H9 (cell line): ENCODE measurements at regions not wholly inside any gene's neighbourhood (a gene's known extent, or its start where the extent isn't known, plus 50 kb on each side); places are given as distances from the start of the nearest gene placed in this dataset.

Experiments
- DNase-seq: peaks from one replicate; pipeline ENCODE4 v3.0.0-alpha.2; 2017
- H2AFZ ChIP-seq: one replicate; pipeline ENCODE4 v1.6.1; 2013; ENCODE audit warnings: mild to moderate bottlenecking, low read length, control low read depth, moderate library complexity
- H2AK5ac ChIP-seq: 2 replicates; pipeline ENCODE4 v1.6.1; 2013; ENCODE audit warnings: low read length, control low read depth, mixed read lengths; ENCODE audit not compliant: insufficient read length
- H2BK120ac ChIP-seq: one replicate; pipeline ENCODE4 v1.6.1; 2013; ENCODE audit warnings: low read depth, mild to moderate bottlenecking, low read length, control low read depth, inconsistent platforms; ENCODE audit not compliant: poor library complexity, severe bottlenecking
- H2BK12ac ChIP-seq: 2 replicates; pipeline ENCODE4 v1.6.1; 2013; ENCODE audit warnings: low read length, control low read depth, mixed read lengths, low read depth; ENCODE audit not compliant: insufficient read length
- H2BK15ac ChIP-seq: 2 replicates; pipeline ENCODE4 v1.6.1; 2013; ENCODE audit warnings: low read depth, low read length, control low read depth
- H2BK20ac ChIP-seq: one replicate; pipeline ENCODE4 v1.6.1; 2013; ENCODE audit warnings: low read depth, mild to moderate bottlenecking, low read length, control low read depth, inconsistent platforms; ENCODE audit not compliant: poor library complexity, severe bottlenecking
- H2BK5ac ChIP-seq: 2 replicates; pipeline ENCODE4 v1.6.1; 2013; ENCODE audit warnings: low read length, control low read depth, mixed read lengths; ENCODE audit not compliant: insufficient read length
- H3K14ac ChIP-seq: 2 replicates; pipeline ENCODE4 v1.6.1; 2013; ENCODE audit warnings: low read length, control low read depth; ENCODE audit not compliant: insufficient read depth
- H3K18ac ChIP-seq: 2 replicates; pipeline ENCODE4 v1.6.1; 2013; ENCODE audit warnings: low read depth, mild to moderate bottlenecking, mixed read lengths, low read length, control low read depth; ENCODE audit not compliant: insufficient read length
- H3K23ac ChIP-seq: 2 replicates; pipeline ENCODE4 v1.6.1; 2013; ENCODE audit warnings: low read length, control low read depth, mixed read lengths, low read depth; ENCODE audit not compliant: insufficient read length
- H3K23me2 ChIP-seq: 2 replicates; pipeline ENCODE4 v1.6.1; 2013; ENCODE audit warnings: low read depth, mild to moderate bottlenecking, mixed read lengths, low read length, control low read depth; ENCODE audit not compliant: insufficient read length, poor library complexity, severe bottlenecking
- H3K27ac ChIP-seq: 2 replicates; pipeline ENCODE4 v1.5.1; 2013; ENCODE audit warnings: low read length, control low read depth, mixed read lengths, low read depth; ENCODE audit not compliant: insufficient read length
- H3K27me3 ChIP-seq: 2 replicates; pipeline ENCODE4 v1.6.1; 2013; ENCODE audit warnings: low read length, control low read depth, inconsistent platforms; ENCODE audit not compliant: insufficient read depth
- H3K4ac ChIP-seq: 2 replicates; pipeline ENCODE4 v1.6.1; 2013; ENCODE audit warnings: low read depth, mild to moderate bottlenecking, control low read depth, inconsistent platforms, low read length, moderate library complexity
- H3K4me1 ChIP-seq: 2 replicates; pipeline ENCODE4 v1.6.1; 2013; ENCODE audit warnings: low read length, control low read depth, inconsistent platforms; ENCODE audit not compliant: insufficient read depth
- H3K4me2 ChIP-seq: 2 replicates; pipeline ENCODE4 v1.6.1; 2013; ENCODE audit warnings: low read length, control low read depth, mixed read lengths; ENCODE audit not compliant: insufficient read length, insufficient read depth
- H3K56ac ChIP-seq: 2 replicates; pipeline ENCODE4 v1.6.1; 2013; ENCODE audit warnings: low read depth, mild to moderate bottlenecking, mixed read lengths, low read length, control low read depth; ENCODE audit not compliant: insufficient read length
- H3K79me1 ChIP-seq: 2 replicates; pipeline ENCODE4 v1.6.1; 2013; ENCODE audit warnings: low read depth, mild to moderate bottlenecking, moderate library complexity, low read length, control low read depth, inconsistent platforms; ENCODE audit not compliant: insufficient read depth, poor library complexity, severe bottlenecking
- H3K79me2 ChIP-seq: 2 replicates; pipeline ENCODE4 v1.6.1; 2013; ENCODE audit warnings: low read length, control low read depth, inconsistent platforms; ENCODE audit not compliant: insufficient read depth
- H3K9ac ChIP-seq: 2 replicates; pipeline ENCODE4 v1.6.1; 2013; ENCODE audit warnings: low read length, control low read depth, mixed read lengths; ENCODE audit not compliant: insufficient read length; ENCODE audit errors: extremely low read depth
- H3K9me3 ChIP-seq: one replicate; pipeline ENCODE4 v1.6.1; 2013; ENCODE audit warnings: low read depth, low read length, inconsistent platforms; ENCODE audit not compliant: control insufficient read depth
- H3T11ph ChIP-seq: one replicate; pipeline ENCODE4 v1.6.1; 2013; ENCODE audit warnings: mild to moderate bottlenecking, low read length, control low read depth, inconsistent platforms
- H4K20me1 ChIP-seq: one replicate; pipeline ENCODE4 v1.6.1; 2013; ENCODE audit not compliant: control insufficient read depth, insufficient read length, insufficient read depth
- H4K5ac ChIP-seq: 2 replicates; pipeline ENCODE4 v1.6.1; 2013; ENCODE audit warnings: low read depth, mild to moderate bottlenecking, mixed read lengths, low read length, control low read depth; ENCODE audit not compliant: insufficient read length
- H4K8ac ChIP-seq: replicated peaks from 2 replicates; pipeline ENCODE4 v1.6.1; 2013; ENCODE audit warnings: low read length, control low read depth, mixed read lengths, low read depth; ENCODE audit not compliant: insufficient read length
- H4K91ac ChIP-seq: 2 replicates; pipeline ENCODE4 v1.6.1; 2013; ENCODE audit warnings: low read depth, mild to moderate bottlenecking, moderate library complexity, mixed read lengths, low read length, control low read depth; ENCODE audit not compliant: insufficient read length
- H3K27ac Mint-ChIP-seq, 3 experiments: 2 replicates in 2 of 3; 3 replicates in 1 of 3; pipeline ENCODE4 v1.8.0; 2020 to 2021; ENCODE audit warnings: mixed read lengths in 3 of 3, mild to moderate bottlenecking in 1 of 3, moderate library complexity in 1 of 3
- H3K27me3 Mint-ChIP-seq: 2 replicates; pipeline ENCODE4 v1.8.0; 2021; ENCODE audit warnings: low read depth, mild to moderate bottlenecking, moderate library complexity, mixed read lengths
- H3K36me3 Mint-ChIP-seq, 3 experiments: 2 replicates in 2 of 3; 3 replicates in 1 of 3; pipeline ENCODE4 v1.8.0; 2020 to 2021; ENCODE audit warnings: low read depth in 3 of 3, mixed read lengths in 3 of 3; ENCODE audit not compliant: insufficient read depth in 1 of 3
- H3K4me1 Mint-ChIP-seq, 2 experiments: 2 replicates each; pipeline ENCODE4 v1.8.0; 2020; ENCODE audit warnings: mixed read lengths in 2 of 2
- H3K4me3 Mint-ChIP-seq, 2 experiments: 2 replicates in 1 of 2; 3 replicates in 1 of 2; pipeline ENCODE4 v1.8.0; 2020 to 2021; ENCODE audit warnings: mild to moderate bottlenecking in 2 of 2, mixed read lengths in 2 of 2, moderate library complexity in 1 of 2
- H3K9me3 Mint-ChIP-seq, 2 experiments: 2 replicates in 1 of 2; 3 replicates in 1 of 2; pipeline ENCODE4 v1.8.0; 2020; ENCODE audit warnings: mild to moderate bottlenecking in 2 of 2, mixed read lengths in 2 of 2, moderate library complexity in 1 of 2
- CTCF ChIP-seq: fragments of 200-600 bp; sonication (generic); conservative IDR thresholded peaks from 3 replicates; pipeline ENCODE4 v1.8.0; 2021; ENCODE audit warnings: antibody characterized with exemption, mild to moderate bottlenecking
- WGBS: extraction: QIAGEN DNeasy Blood & Tissue Kit; methylation state at CpG from one replicate; pipeline ENCODE4 v1.1.7; 2013; ENCODE audit warnings: missing lambda C conversion rate, low lambda C conversion rate, mixed read lengths; ENCODE audit not compliant: insufficient read length; ENCODE audit errors: extremely low coverage; 5-methylcytosine and 5-hydroxymethylcytosine counted together

DNA sequence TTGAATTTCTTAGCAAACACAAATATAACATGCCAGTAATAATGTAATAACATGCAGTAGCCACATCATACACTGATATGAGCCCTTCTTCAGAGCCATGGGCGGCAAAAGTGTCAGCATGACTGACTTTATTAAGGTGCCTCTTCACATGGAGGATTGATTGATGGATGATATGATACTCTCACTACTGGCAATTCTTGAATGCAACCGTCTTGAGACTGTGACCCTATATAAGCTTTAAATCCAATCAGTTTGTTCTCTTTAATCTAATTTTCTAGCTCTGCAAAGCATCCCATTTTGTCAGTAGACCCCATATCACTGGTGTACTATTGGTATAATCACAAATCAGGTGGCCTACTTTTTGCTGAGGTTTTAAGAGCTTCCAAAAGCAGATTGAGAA lies 463.7 kb upstream of the ROBO2 start:
- Mint-ChIP-seq H3K4me3 (no peak overlapping the region), H3K36me3 (no peaks in the 10 kb centered on the region), H3K9me3 (no peaks in the 10 kb centered on the region), H3K4me1 (peaks cover 4 to 7% of the 10 kb centered on the region in 2 experiments; a peak in 3 of 4 replicates), H3K27ac (no peak overlapping the region), H3K27me3 (no peaks in the 10 kb centered on the region)
- no peak overlapping the region for H2BK15ac ChIP-seq
- no peak overlapping the region for H2BK5ac ChIP-seq
- no peaks in the 10 kb centered on the region for H3K27me3 ChIP-seq
- H3K79me2 ChIP-seq, result no peaks in the 10 kb centered on the region
- H4K20me1 ChIP-seq, result no peaks in the 10 kb centered on the region
- WGBS, result no CpG with 5 or more reads among the region's 2 CpGs
- H3K9me3 ChIP-seq, result no peaks in the 10 kb centered on the region
- no peak overlapping the region for H2AFZ ChIP-seq
- no peak for DNase-seq
- H3K9ac ChIP-seq, result no peak overlapping the region
- H3K27ac ChIP-seq, result no peak overlapping the region
- H3K23ac ChIP-seq, result no peak overlapping the region
- H3K56ac ChIP-seq, result no peak overlapping the region
- no peak overlapping the region for H2AK5ac ChIP-seq
- no peak overlapping the region for H3K4me2 ChIP-seq
- no peak overlapping the region for H3K4ac ChIP-seq
- H4K5ac ChIP-seq, result no peak overlapping the region
- no peak overlapping the region for H4K91ac ChIP-seq
- no peak overlapping the region for H3K18ac ChIP-seq
- H3K23me2 ChIP-seq, result no peaks in the 10 kb centered on the region
- H3K4me1 ChIP-seq, result no peaks in the 10 kb centered on the region
- no peak overlapping the region for H3T11ph ChIP-seq
- no peak overlapping the region for H2BK20ac ChIP-seq
- no peak overlapping the region for H3K14ac ChIP-seq
- H4K8ac ChIP-seq, result no peak overlapping the region
- no peaks in the 10 kb centered on the region for H3K79me1 ChIP-seq
- TF ChIP-seq CTCF, result no peak
- H2BK120ac ChIP-seq, result no peak overlapping the region
- H2BK12ac ChIP-seq, result no peak overlapping the region
